CD14-positive monocyte (primary cell): ENCODE measurements at regions not wholly inside any gene's neighbourhood (a gene's known extent, or its start where the extent isn't known, plus 50 kb on each side); places are given as distances from the start of the nearest gene placed in this dataset.

Experiments used
- DNase-seq, 3 donors: peaks; one replicate each; pipeline ENCODE4 v3.0.0-alpha.2; 2011 to 2022
- H2AFZ ChIP-seq: 2 replicates; pipeline ENCODE4 v1.6.0; 2012; ENCODE audit warnings: mild to moderate bottlenecking, low read depth, low read length, inconsistent platforms; ENCODE audit not compliant: insufficient read depth, poor library complexity, severe bottlenecking
- H3K27ac ChIP-seq, 2 donors: 1 replicate in 1 of 2; 2 replicates in 1 of 2; pipeline ENCODE4 v1.5.1; 2012 to 2013; ENCODE audit warnings: low read length in 2 of 2, control low read depth in 1 of 2, inconsistent platforms in 1 of 2, low read depth in 1 of 2, mild to moderate bottlenecking in 1 of 2
- H3K27me3 ChIP-seq, 2 donors: one replicate each; pipeline versions ENCODE4 v1.6.0 to v1.6.1; 2011 to 2013; ENCODE audit warnings: low read length in 2 of 2; ENCODE audit not compliant: control insufficient read depth in 2 of 2, insufficient read depth in 2 of 2
- H3K36me3 ChIP-seq, 2 donors: replicated peaks in 1 of 2; 1 replicate in 1 of 2; 2 replicates in 1 of 2; pipeline versions ENCODE4 v1.5.1 to v1.6.1; 2012 to 2013; ENCODE audit warnings: low read length in 2 of 2, control low read depth in 1 of 2, inconsistent platforms in 1 of 2, mild to moderate bottlenecking in 1 of 2; ENCODE audit not compliant: insufficient read depth in 2 of 2, control insufficient read depth in 1 of 2
- H3K4me1 ChIP-seq, 2 donors: 1 replicate in 1 of 2; 2 replicates in 1 of 2; pipeline versions ENCODE4 v1.5.1 to v1.6.1; 2012 to 2013; ENCODE audit warnings: low read length in 2 of 2, control low read depth in 1 of 2, inconsistent platforms in 1 of 2, mild to moderate bottlenecking in 1 of 2, moderate library complexity in 1 of 2; ENCODE audit not compliant: insufficient read depth in 2 of 2, control insufficient read depth in 1 of 2
- H3K4me2 ChIP-seq: replicated peaks from 2 replicates; pipeline ENCODE3; 2012; ENCODE audit warnings: low read length, moderate library complexity, mild to moderate bottlenecking; ENCODE audit not compliant: poor library complexity, severe bottlenecking; ENCODE audit errors: extremely low read depth
- H3K4me3 ChIP-seq, 3 experiments: fragments of 200-600 bp in 1 of 3; sonication (generic) in 1 of 3; replicated peaks in 1 of 3; 1 replicate in 2 of 3; 2 replicates in 1 of 3; pipeline ENCODE4 v1.5.1; 2011 to 2013; ENCODE audit warnings: low read length in 3 of 3, mild to moderate bottlenecking in 3 of 3, control low read depth in 2 of 3, low read depth in 2 of 3, inconsistent platforms in 1 of 3, moderate library complexity in 1 of 3
- H3K79me2 ChIP-seq: 2 replicates; pipeline ENCODE4 v1.6.0; 2012; ENCODE audit warnings: mild to moderate bottlenecking, control low read depth, inconsistent platforms, low read length, moderate library complexity; ENCODE audit not compliant: insufficient read depth
- H3K9ac ChIP-seq: 2 replicates; pipeline ENCODE4 v1.6.0; 2017; ENCODE audit warnings: low read length, mild to moderate bottlenecking; ENCODE audit not compliant: insufficient read depth, poor library complexity, severe bottlenecking
- H3K9me3 ChIP-seq, 2 donors: replicated peaks in 1 of 2; 1 replicate in 1 of 2; 2 replicates in 1 of 2; pipeline versions ENCODE4 v1.5.1 to v1.6.1; 2012 to 2013; ENCODE audit warnings: low read length in 2 of 2, control low read depth in 1 of 2; ENCODE audit not compliant: control insufficient read depth in 1 of 2, insufficient read depth in 1 of 2
- H4K20me1 ChIP-seq: 2 replicates; pipeline ENCODE4 v1.6.0; 2012; ENCODE audit warnings: mild to moderate bottlenecking, low read length, control low read depth, moderate library complexity; ENCODE audit not compliant: insufficient read depth
- H3K27ac Mint-ChIP-seq, 7 donors: one replicate each; pipeline ENCODE4 v1.8.0; 2020; ENCODE audit warnings: mild to moderate bottlenecking in 7 of 7, mixed read lengths in 7 of 7, moderate library complexity in 6 of 7, inconsistent platforms in 2 of 7
- H3K27me3 Mint-ChIP-seq, 3 donors: one replicate each; pipeline ENCODE4 v1.8.0; 2021 to 2022; ENCODE audit warnings: low read depth in 3 of 3, mild to moderate bottlenecking in 3 of 3, mixed read lengths in 3 of 3, moderate library complexity in 3 of 3, inconsistent platforms in 1 of 3
- H3K36me3 Mint-ChIP-seq, 2 donors: one replicate each; pipeline ENCODE4 v1.8.0; 2020; ENCODE audit warnings: mixed read lengths in 2 of 2, inconsistent platforms in 1 of 2, mild to moderate bottlenecking in 1 of 2
- H3K4me1 Mint-ChIP-seq: one replicate; pipeline ENCODE4 v1.8.0; 2020; ENCODE audit warnings: mild to moderate bottlenecking, mixed read lengths
- H3K4me3 Mint-ChIP-seq, 2 donors: one replicate each; pipeline ENCODE4 v1.8.0; 2020; ENCODE audit warnings: mild to moderate bottlenecking in 2 of 2, mixed read lengths in 2 of 2, moderate library complexity in 1 of 2
- H3K9me3 Mint-ChIP-seq, 7 donors: one replicate each; pipeline ENCODE4 v1.8.0; 2020 to 2022; ENCODE audit warnings: mixed read lengths in 7 of 7, mild to moderate bottlenecking in 6 of 7, moderate library complexity in 6 of 7, inconsistent platforms in 2 of 7
- WGBS: methylation state at CpG from one replicate; pipeline ENCODE4 v1.1.5; 2013; ENCODE audit warnings: missing lambda C conversion rate; ENCODE audit not compliant: insufficient coverage; 5-methylcytosine and 5-hydroxymethylcytosine counted together
- intact Hi-C, 2 donors: fragments of 100-400 bp; cut with micrococcal nuclease; formaldehyde crosslinking; loops; one replicate each; pipeline versions ENCODE4 v1.15.0 to v1.15.1; 2023
- TF ChIP-seq, protein P1 (sequence below): fragments of 200-600 bp; IDR thresholded peaks from one replicate; pipeline ENCODE4 v1.8.0; 2022; ENCODE audit warnings: antibody characterized with exemption, mild to moderate bottlenecking

DNA sequence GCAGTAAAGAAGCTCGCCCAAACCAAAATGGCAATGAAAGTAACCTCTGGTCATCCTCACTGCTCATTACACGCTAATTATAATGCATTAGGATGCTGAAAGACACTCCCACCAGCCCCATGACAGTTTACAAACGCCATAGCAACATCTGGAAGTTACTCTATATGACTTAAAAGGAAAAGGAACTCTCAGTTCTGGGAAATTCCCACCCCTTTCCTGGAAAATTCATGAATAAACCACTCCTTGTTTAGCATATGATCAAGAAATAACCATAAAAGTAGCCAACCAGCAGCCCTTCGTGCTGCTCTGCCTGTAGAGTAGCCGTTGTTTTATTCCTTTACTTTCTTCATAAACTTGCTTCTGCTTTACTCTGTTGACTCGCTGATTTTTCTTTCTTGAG is 164.6 kb downstream of the SMAD6 start:
- Histone ChIP-seq H3K4me1 (peaks cover 23 to 28% of the 10 kb centered on the region in 2 donors), H3K79me2 (no peaks in the 10 kb centered on the region), H3K9ac (no peak overlapping the region), H3K27ac (peak overlapping the region in 1 of 2 donors; percentile 61), H3K36me3 (no peaks in the 10 kb centered on the region), H3K27me3 (no peaks in the 10 kb centered on the region), H3K4me2 (peak overlapping the region; percentile 20), H3K9me3 (no peaks in the 10 kb centered on the region), H4K20me1 (no peaks in the 10 kb centered on the region), H3K4me3 (no peak overlapping the region), H2AFZ (no peak overlapping the region)
- TF ChIP-seq, protein P1, sequence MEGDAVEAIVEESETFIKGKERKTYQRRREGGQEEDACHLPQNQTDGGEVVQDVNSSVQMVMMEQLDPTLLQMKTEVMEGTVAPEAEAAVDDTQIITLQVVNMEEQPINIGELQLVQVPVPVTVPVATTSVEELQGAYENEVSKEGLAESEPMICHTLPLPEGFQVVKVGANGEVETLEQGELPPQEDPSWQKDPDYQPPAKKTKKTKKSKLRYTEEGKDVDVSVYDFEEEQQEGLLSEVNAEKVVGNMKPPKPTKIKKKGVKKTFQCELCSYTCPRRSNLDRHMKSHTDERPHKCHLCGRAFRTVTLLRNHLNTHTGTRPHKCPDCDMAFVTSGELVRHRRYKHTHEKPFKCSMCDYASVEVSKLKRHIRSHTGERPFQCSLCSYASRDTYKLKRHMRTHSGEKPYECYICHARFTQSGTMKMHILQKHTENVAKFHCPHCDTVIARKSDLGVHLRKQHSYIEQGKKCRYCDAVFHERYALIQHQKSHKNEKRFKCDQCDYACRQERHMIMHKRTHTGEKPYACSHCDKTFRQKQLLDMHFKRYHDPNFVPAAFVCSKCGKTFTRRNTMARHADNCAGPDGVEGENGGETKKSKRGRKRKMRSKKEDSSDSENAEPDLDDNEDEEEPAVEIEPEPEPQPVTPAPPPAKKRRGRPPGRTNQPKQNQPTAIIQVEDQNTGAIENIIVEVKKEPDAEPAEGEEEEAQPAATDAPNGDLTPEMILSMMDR: no peak
- H3K4me1 Mint-ChIP-seq: peaks cover 35% of the 10 kb centered on the region
- H3K36me3 Mint-ChIP-seq: peaks cover 0 to 6% of the 10 kb centered on the region in 2 donors
- 40% methylated on average over 3 of the region's 6 CpGs for WGBS
- H3K27ac Mint-ChIP-seq: peak overlapping the region in 6 of 7 donors; percentile 35 to 90 (median 77)
- peaks cover 0 to 7% (median 0%) of the 10 kb centered on the region in 7 donors for H3K9me3 Mint-ChIP-seq
- DNase-seq: peak in 2 of 3 donors; percentile 28 to 77
- no peak overlapping the region for H3K4me3 Mint-ChIP-seq
- intact Hi-C loops: no loop called here
- peaks cover 0 to 5% (median 0%) of the 10 kb centered on the region in 3 donors for H3K27me3 Mint-ChIP-seq

DNA sequence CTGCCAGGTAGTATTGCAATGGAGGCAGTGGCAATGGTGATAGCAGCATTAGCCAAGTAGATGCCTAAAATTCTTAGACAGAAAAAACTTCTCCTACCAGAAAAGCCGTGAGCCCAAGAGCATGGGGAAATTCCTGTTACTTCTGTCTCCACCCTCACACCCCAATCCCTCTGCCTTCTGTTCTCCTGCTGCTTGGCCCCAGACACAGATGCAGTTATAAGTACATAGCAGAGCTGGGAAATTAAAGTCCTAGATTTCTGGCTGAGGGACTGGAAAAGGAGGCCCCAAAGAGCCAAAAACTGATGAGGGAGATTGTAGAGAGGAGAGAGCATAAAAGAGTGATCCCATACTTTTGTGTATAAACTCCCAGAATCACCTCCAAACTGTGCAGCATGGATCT is 166.9 kb downstream of the SMAD6 start:
- H3K27me3 Mint-ChIP-seq: peaks cover 1 to 5% (median 2%) of the 10 kb centered on the region in 3 donors

More for the DNA sequence above, 166.9 kb downstream of the SMAD6 start:
- Histone ChIP-seq H3K27me3 (no peaks in the 10 kb centered on the region), H3K4me3 (no peak overlapping the region), H3K9me3 (no peaks in the 10 kb centered on the region), H3K4me1 (peaks cover 23% of the 10 kb centered on the region in 2 donors), H3K9ac (no peak overlapping the region), H3K36me3 (no peaks in the 10 kb centered on the region), H4K20me1 (no peaks in the 10 kb centered on the region), H3K79me2 (no peaks in the 10 kb centered on the region), H3K27ac (no peak overlapping the region), H2AFZ (no peak overlapping the region), H3K4me2 (no peak overlapping the region)
- Mint-ChIP-seq H3K4me1 (peaks cover 25% of the 10 kb centered on the region), H3K4me3 (peak overlapping the region in 1 of 2 donors; percentile 1), H3K27ac (no peak overlapping the region), H3K36me3 (peaks cover 0 to 6% of the 10 kb centered on the region in 2 donors), H3K9me3 (peaks cover 0 to 7% (median 0%) of the 10 kb centered on the region in 7 donors)
- no peak for DNase-seq
- TF ChIP-seq, protein P1: no peak
- intact Hi-C loops: no loop called here
- no CpG with 5 or more reads among the region's 1 CpG for WGBS
